ENCODE measurements at regions not wholly inside any gene's neighbourhood (a gene's known extent, or its start where the extent isn't known, plus 50 kb on each side); places are given as distances from the start of the nearest gene placed in this dataset.

DNA sequence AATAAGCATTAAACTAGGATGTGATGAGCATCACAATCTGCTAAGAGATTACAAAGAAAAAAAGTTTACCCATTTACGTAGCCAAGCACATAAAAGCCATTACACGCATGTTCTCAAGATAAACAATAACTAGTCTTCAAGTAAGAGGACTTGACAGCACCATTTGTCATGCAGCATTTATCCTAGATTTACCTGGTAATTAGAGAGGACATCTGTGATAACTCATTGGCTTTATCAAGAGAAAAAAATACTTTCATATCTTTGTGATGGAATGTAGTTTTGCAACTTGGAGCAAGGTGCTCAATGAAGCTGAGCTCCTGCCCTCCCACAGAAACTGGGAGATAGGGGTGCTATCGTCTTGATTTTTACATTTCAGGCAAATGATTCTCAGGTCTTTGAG lies 1023.7 kb downstream of the FSCB start:
- H4K20me1 ChIP-seq (ENCODE audit: insufficient read depth): no peaks in the 10 kb centered on the region
- H3K9me2 ChIP-seq: no peaks in the 10 kb centered on the region
- H3K79me2 ChIP-seq (ENCODE audit: insufficient read depth): no peaks in the 10 kb centered on the region
- H2AFZ ChIP-seq (ENCODE audit: low read depth): no peak overlapping the region
- H3K4me3 ChIP-seq (ENCODE audit: low read depth in 2 of 2, low read length in 1 of 2): no peak overlapping the region
- no peak for TF ChIP-seq RXRA (IDR thresholded peaks at IDR 0.05; ENCODE audit: borderline replicate concordance, low read depth)
- no peak for TF ChIP-seq EP300 (IDR thresholded peaks at IDR 0.05; ENCODE audit: borderline replicate concordance in 1 of 2, low read depth in 1 of 2, low read length in 1 of 2)
- no peak for TF ChIP-seq FOXM1 (IDR thresholded peaks at IDR 0.05; ENCODE audit: low read depth)
- TF ChIP-seq, protein P1, sequence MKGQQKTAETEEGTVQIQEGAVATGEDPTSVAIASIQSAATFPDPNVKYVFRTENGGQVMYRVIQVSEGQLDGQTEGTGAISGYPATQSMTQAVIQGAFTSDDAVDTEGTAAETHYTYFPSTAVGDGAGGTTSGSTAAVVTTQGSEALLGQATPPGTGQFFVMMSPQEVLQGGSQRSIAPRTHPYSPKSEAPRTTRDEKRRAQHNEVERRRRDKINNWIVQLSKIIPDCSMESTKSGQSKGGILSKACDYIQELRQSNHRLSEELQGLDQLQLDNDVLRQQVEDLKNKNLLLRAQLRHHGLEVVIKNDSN (IDR thresholded peaks at IDR 0.05; ENCODE audit: borderline replicate concordance, low read depth): no peak
- TF ChIP-seq, protein P2, sequence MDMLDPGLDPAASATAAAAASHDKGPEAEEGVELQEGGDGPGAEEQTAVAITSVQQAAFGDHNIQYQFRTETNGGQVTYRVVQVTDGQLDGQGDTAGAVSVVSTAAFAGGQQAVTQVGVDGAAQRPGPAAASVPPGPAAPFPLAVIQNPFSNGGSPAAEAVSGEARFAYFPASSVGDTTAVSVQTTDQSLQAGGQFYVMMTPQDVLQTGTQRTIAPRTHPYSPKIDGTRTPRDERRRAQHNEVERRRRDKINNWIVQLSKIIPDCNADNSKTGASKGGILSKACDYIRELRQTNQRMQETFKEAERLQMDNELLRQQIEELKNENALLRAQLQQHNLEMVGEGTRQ (IDR thresholded peaks at IDR 0.05; ENCODE audit: borderline replicate concordance, low read depth, low read length): no peak
- no peak for TF ChIP-seq SIN3A (IDR thresholded peaks at IDR 0.05; ENCODE audit: borderline replicate concordance, low read depth, low read length)
- TF ChIP-seq, protein P3, sequence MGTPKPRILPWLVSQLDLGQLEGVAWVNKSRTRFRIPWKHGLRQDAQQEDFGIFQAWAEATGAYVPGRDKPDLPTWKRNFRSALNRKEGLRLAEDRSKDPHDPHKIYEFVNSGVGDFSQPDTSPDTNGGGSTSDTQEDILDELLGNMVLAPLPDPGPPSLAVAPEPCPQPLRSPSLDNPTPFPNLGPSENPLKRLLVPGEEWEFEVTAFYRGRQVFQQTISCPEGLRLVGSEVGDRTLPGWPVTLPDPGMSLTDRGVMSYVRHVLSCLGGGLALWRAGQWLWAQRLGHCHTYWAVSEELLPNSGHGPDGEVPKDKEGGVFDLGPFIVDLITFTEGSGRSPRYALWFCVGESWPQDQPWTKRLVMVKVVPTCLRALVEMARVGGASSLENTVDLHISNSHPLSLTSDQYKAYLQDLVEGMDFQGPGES (IDR thresholded peaks at IDR 0.05; ENCODE audit: low read depth, low read length): no peak
- TF ChIP-seq, protein P4, sequence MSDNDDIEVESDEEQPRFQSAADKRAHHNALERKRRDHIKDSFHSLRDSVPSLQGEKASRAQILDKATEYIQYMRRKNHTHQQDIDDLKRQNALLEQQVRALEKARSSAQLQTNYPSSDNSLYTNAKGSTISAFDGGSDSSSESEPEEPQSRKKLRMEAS (IDR thresholded peaks at IDR 0.05; ENCODE audit: low read depth): no peak
- no peak for DNase-seq
- no peaks in the 10 kb centered on the region for H3K4me1 ChIP-seq (ENCODE audit: control insufficient read depth in 1 of 2, insufficient read depth in 2 of 2, low read depth in 1 of 2, low read length in 1 of 2)
- H3K36me3 ChIP-seq (replicated peaks in 1 of 2; ENCODE audit: control insufficient read depth in 1 of 2, insufficient read depth in 2 of 2, low read length in 1 of 2): no peaks in the 10 kb centered on the region
- POLR2A ChIA-PET: no interaction called here
- CTCF ChIA-PET: no interaction called here
- no peak overlapping the region for H3K4me2 ChIP-seq
- H3K27ac ChIP-seq (ENCODE audit: low read depth in 2 of 2, low read length in 1 of 2): no peak overlapping the region
- 8% methylated on average over 3 of the region's 3 CpGs for WGBS (ENCODE audit: low lambda C conversion rate)
- no peaks in the 10 kb centered on the region for H3K9me3 ChIP-seq
- H3F3A ChIP-seq (replicated peaks; ENCODE audit: insufficient read depth): no peaks in the 10 kb centered on the region
- H3K9ac ChIP-seq: no peak overlapping the region
- no peaks in the 10 kb centered on the region for H3K27me3 ChIP-seq (ENCODE audit: insufficient read depth)

DNA sequence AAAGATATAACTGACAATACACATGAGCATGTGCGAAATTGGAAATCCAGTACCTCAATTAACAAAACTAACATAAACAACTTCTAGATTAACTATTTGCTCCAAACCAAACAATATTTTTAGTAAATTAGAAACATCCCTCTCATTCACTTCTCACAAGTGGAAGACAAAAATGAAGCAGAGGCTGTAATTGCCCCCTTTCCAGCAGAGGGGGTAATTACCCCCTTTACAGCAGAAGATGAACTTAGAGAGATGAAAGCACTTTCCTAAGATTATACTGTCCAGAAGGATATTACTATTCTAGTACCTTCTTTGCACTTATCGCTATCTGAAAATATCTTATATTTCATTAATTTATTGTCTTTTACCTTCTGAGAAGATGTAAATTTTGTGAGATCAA lies 1025.2 kb downstream of the FSCB start:
- H2AFZ ChIP-seq (ENCODE audit: low read depth): no peak overlapping the region
- no peaks in the 10 kb centered on the region for H3F3A ChIP-seq (replicated peaks; ENCODE audit: insufficient read depth)
- no peaks in the 10 kb centered on the region for H3K79me2 ChIP-seq (ENCODE audit: insufficient read depth)
- no peaks in the 10 kb centered on the region for H3K4me1 ChIP-seq (ENCODE audit: control insufficient read depth in 1 of 2, insufficient read depth in 2 of 2, low read depth in 1 of 2, low read length in 1 of 2)
- no peak overlapping the region for H3K4me2 ChIP-seq
- no peaks in the 10 kb centered on the region for H3K9me3 ChIP-seq
- H3K9me2 ChIP-seq: no peaks in the 10 kb centered on the region
- H3K4me3 ChIP-seq (ENCODE audit: low read depth in 2 of 2, low read length in 1 of 2): no peak overlapping the region
- no peak for TF ChIP-seq SIN3A (IDR thresholded peaks at IDR 0.05; ENCODE audit: borderline replicate concordance, low read depth, low read length)
- TF ChIP-seq GATA2 (CRISPR knock-in tag; IDR thresholded peaks at IDR 0.05): no peak
- no peak for TF ChIP-seq YY1 (IDR thresholded peaks at IDR 0.05; ENCODE audit: low read depth)
- DNase-seq: no peak
- no peak overlapping the region for H3K27ac ChIP-seq (ENCODE audit: low read depth in 2 of 2, low read length in 1 of 2)
- no peaks in the 10 kb centered on the region for H4K20me1 ChIP-seq (ENCODE audit: insufficient read depth)
- WGBS (ENCODE audit: low lambda C conversion rate): 15% methylated on average over 2 of the region's 2 CpGs
- no peaks in the 10 kb centered on the region for H3K27me3 ChIP-seq (ENCODE audit: insufficient read depth)
- ChIA-PET CTCF (no interaction called here), POLR2A (no interaction called here)
- H3K9ac ChIP-seq: no peak overlapping the region
- no peaks in the 10 kb centered on the region for H3K36me3 ChIP-seq (replicated peaks in 1 of 2; ENCODE audit: control insufficient read depth in 1 of 2, insufficient read depth in 2 of 2, low read length in 1 of 2)

Measured in SK-N-SH (cell line).